Trophoblast cell (in vitro differentiated cells and primary cell): ENCODE measurements at regions not wholly inside any gene's neighbourhood (a gene's known extent, or its start where the extent isn't known, plus 50 kb on each side); places are given as distances from the start of the nearest gene placed in this dataset.

Experiments
- DNase-seq, 2 donors: peaks; one replicate each; pipeline ENCODE4 v3.0.0-alpha.2; 2016
- H2AFZ ChIP-seq: 2 replicates; pipeline ENCODE4 v1.6.1; 2013; ENCODE audit warnings: low read length, moderate library complexity, mild to moderate bottlenecking; ENCODE audit not compliant: insufficient read depth, poor library complexity
- H2AK5ac ChIP-seq: 2 replicates; pipeline ENCODE4 v1.6.1; 2013; ENCODE audit warnings: mild to moderate bottlenecking, low read length
- H2BK120ac ChIP-seq: 2 replicates; pipeline ENCODE4 v1.6.1; 2013; ENCODE audit warnings: low read length, mild to moderate bottlenecking, moderate library complexity; ENCODE audit not compliant: insufficient read depth, poor library complexity
- H2BK12ac ChIP-seq: 2 replicates; pipeline ENCODE4 v1.6.1; 2013; ENCODE audit warnings: mild to moderate bottlenecking, low read length, moderate library complexity
- H2BK5ac ChIP-seq: 2 replicates; pipeline ENCODE4 v1.6.1; 2013; ENCODE audit warnings: low read length, low read depth, moderate library complexity, mild to moderate bottlenecking; ENCODE audit not compliant: poor library complexity
- H3K14ac ChIP-seq: 2 replicates; pipeline ENCODE4 v1.6.1; 2013; ENCODE audit warnings: mild to moderate bottlenecking, low read length
- H3K18ac ChIP-seq: 2 replicates; pipeline ENCODE4 v1.6.1; 2013; ENCODE audit warnings: mild to moderate bottlenecking, low read length
- H3K23ac ChIP-seq: 2 replicates; pipeline ENCODE4 v1.6.1; 2013; ENCODE audit warnings: low read length
- H3K27ac ChIP-seq: 2 replicates; pipeline ENCODE4 v1.5.1; 2013; ENCODE audit warnings: low read depth, mild to moderate bottlenecking, inconsistent platforms, low read length, moderate library complexity
- H3K27me3 ChIP-seq: 2 replicates; pipeline ENCODE4 v1.6.1; 2013; ENCODE audit warnings: inconsistent platforms, mild to moderate bottlenecking, low read length, moderate library complexity; ENCODE audit not compliant: insufficient read depth
- H3K36me3 ChIP-seq, 2 experiments: 1 replicate in 1 of 2; 2 replicates in 1 of 2; pipeline ENCODE4 v1.6.1; 2013; ENCODE audit warnings: low read length in 2 of 2, mild to moderate bottlenecking in 2 of 2, moderate library complexity in 1 of 2; ENCODE audit not compliant: insufficient read depth in 2 of 2, control insufficient read depth in 1 of 2
- H3K4ac ChIP-seq: 2 replicates; pipeline ENCODE4 v1.6.1; 2013; ENCODE audit warnings: low read depth, mild to moderate bottlenecking, low read length, moderate library complexity
- H3K4me1 ChIP-seq, 2 experiments: 1 replicate in 1 of 2; 2 replicates in 1 of 2; pipeline ENCODE4 v1.6.1; 2013; ENCODE audit warnings: low read length in 2 of 2, mild to moderate bottlenecking in 2 of 2, moderate library complexity in 1 of 2; ENCODE audit not compliant: insufficient read depth in 2 of 2, control insufficient read depth in 1 of 2
- H3K4me2 ChIP-seq: 2 replicates; pipeline ENCODE4 v1.6.1; 2013; ENCODE audit warnings: inconsistent platforms, mild to moderate bottlenecking, low read length, moderate library complexity
- H3K4me3 ChIP-seq: 2 replicates; pipeline ENCODE4 v1.5.1; 2013; ENCODE audit warnings: mild to moderate bottlenecking, low read depth, low read length, inconsistent platforms
- H3K79me1 ChIP-seq: one replicate; pipeline ENCODE4 v1.6.1; 2013; ENCODE audit warnings: low read length
- H3K79me2 ChIP-seq: 2 replicates; pipeline ENCODE4 v1.6.1; 2013; ENCODE audit warnings: low read length, mild to moderate bottlenecking; ENCODE audit not compliant: control insufficient read depth, insufficient read depth, poor library complexity
- H3K9ac ChIP-seq: 2 replicates; pipeline ENCODE4 v1.6.1; 2013; ENCODE audit warnings: mild to moderate bottlenecking, low read length
- H3K9me3 ChIP-seq: 2 replicates; pipeline ENCODE4 v1.6.1; 2013; ENCODE audit warnings: low read depth, mild to moderate bottlenecking, control low read depth, inconsistent platforms, low read length; ENCODE audit not compliant: insufficient read depth
- H4K12ac ChIP-seq: 2 replicates; pipeline ENCODE4 v1.6.1; 2013; ENCODE audit warnings: low read depth, mild to moderate bottlenecking, low read length, moderate library complexity
- H4K8ac ChIP-seq: 2 replicates; pipeline ENCODE4 v1.6.1; 2013; ENCODE audit warnings: low read depth, mild to moderate bottlenecking, low read length, moderate library complexity
- H4K91ac ChIP-seq: one replicate; pipeline ENCODE4 v1.6.1; 2013; ENCODE audit warnings: low read depth, mild to moderate bottlenecking, low read length, moderate library complexity
- WGBS: extraction: QIAGEN DNeasy Blood & Tissue Kit; methylation state at CpG from one replicate; pipeline ENCODE4 v1.1.7; 2013; ENCODE audit warnings: missing lambda C conversion rate; ENCODE audit not compliant: insufficient read length, insufficient coverage; ENCODE audit errors: extremely low coverage; 5-methylcytosine and 5-hydroxymethylcytosine counted together

DNA sequence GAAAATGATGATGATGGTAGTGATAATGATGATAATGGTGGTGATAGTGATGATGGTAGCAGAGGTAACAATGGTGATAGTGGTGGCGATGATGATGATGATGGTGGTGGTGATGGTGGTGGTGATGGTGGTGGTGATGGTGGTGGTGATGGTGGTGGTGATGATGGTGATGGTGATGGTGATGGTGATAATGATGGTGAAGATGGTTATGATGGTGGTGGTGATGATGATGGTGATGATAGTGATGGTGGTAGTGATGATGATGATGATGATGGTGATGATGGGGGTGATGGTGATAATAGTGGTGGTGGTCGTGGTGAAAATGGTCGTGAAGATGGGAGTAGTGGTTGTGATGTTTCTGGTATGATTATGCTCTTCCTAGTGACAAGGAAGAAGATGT lies 581.8 kb downstream of the HS3ST4 start:
- no peak overlapping the region for H4K8ac ChIP-seq
- no peak overlapping the region for H3K27ac ChIP-seq
- no peak overlapping the region for H3K4me2 ChIP-seq
- no peak overlapping the region for H3K23ac ChIP-seq
- H3K27me3 ChIP-seq: no peaks in the 10 kb centered on the region
- H2AK5ac ChIP-seq: no peak overlapping the region
- H3K36me3 ChIP-seq: no peaks in the 10 kb centered on the region
- H3K9ac ChIP-seq: no peak overlapping the region
- no peak overlapping the region for H3K18ac ChIP-seq
- no peak overlapping the region for H4K91ac ChIP-seq
- H3K9me3 ChIP-seq: no peaks in the 10 kb centered on the region
- DNase-seq: no peak
- no peaks in the 10 kb centered on the region for H3K79me2 ChIP-seq
- no peaks in the 10 kb centered on the region for H3K4me1 ChIP-seq
- no peak overlapping the region for H2AFZ ChIP-seq
- no peaks in the 10 kb centered on the region for H3K79me1 ChIP-seq
- no peak overlapping the region for H2BK5ac ChIP-seq
- H2BK120ac ChIP-seq: no peak overlapping the region
- no peak overlapping the region for H4K12ac ChIP-seq
- no peak overlapping the region for H3K14ac ChIP-seq
- no peak overlapping the region for H3K4ac ChIP-seq
- no peak overlapping the region for H2BK12ac ChIP-seq
- WGBS: no CpG with 5 or more reads among the region's 3 CpGs
- H3K4me3 ChIP-seq: no peak overlapping the region

- H3K4me1 ChIP-seq: no peaks in the 10 kb centered on the region
- no peak overlapping the region for H4K12ac ChIP-seq
- H3K14ac ChIP-seq: no peak overlapping the region
- H3K23ac ChIP-seq: no peak overlapping the region
- H3K4me2 ChIP-seq: no peak overlapping the region
- H3K79me2 ChIP-seq: no peaks in the 10 kb centered on the region
- DNase-seq: no peak
- H4K8ac ChIP-seq: no peak overlapping the region
- no peak overlapping the region for H4K91ac ChIP-seq
- no peaks in the 10 kb centered on the region for H3K27me3 ChIP-seq
- H2AFZ ChIP-seq: no peak overlapping the region
- no CpG with 5 or more reads among the region's 3 CpGs for WGBS
- no peak overlapping the region for H3K27ac ChIP-seq
- H2BK5ac ChIP-seq: no peak overlapping the region
- H3K4me3 ChIP-seq: no peak overlapping the region
- H3K79me1 ChIP-seq: no peaks in the 10 kb centered on the region
- no peaks in the 10 kb centered on the region for H3K9me3 ChIP-seq
- no peak overlapping the region for H3K18ac ChIP-seq
- H2AK5ac ChIP-seq: no peak overlapping the region
- no peaks in the 10 kb centered on the region for H3K36me3 ChIP-seq
- H3K4ac ChIP-seq: no peak overlapping the region
- no peak overlapping the region for H2BK12ac ChIP-seq
- H3K9ac ChIP-seq: no peak overlapping the region
- no peak overlapping the region for H2BK120ac ChIP-seq
Observed at GRCh38 chr16:26275021-26275590, 583.3 kb downstream of the HS3ST4 start.

- no peak overlapping the region for H2BK5ac ChIP-seq
- H3K4me1 ChIP-seq: no peaks in the 10 kb centered on the region
- no peak overlapping the region for H4K12ac ChIP-seq
- no peak for DNase-seq
- H3K79me1 ChIP-seq: no peaks in the 10 kb centered on the region
- H4K8ac ChIP-seq: no peak overlapping the region
- no peaks in the 10 kb centered on the region for H3K9me3 ChIP-seq
- H2AFZ ChIP-seq: no peak overlapping the region
- H3K4me3 ChIP-seq: no peak overlapping the region
- no peak overlapping the region for H3K4me2 ChIP-seq
- no peak overlapping the region for H3K4ac ChIP-seq
- H3K14ac ChIP-seq: no peak overlapping the region
- no peak overlapping the region for H4K91ac ChIP-seq
- H3K9ac ChIP-seq: no peak overlapping the region
- no CpG with 5 or more reads among the region's 4 CpGs for WGBS
- H3K18ac ChIP-seq: no peak overlapping the region
- no peaks in the 10 kb centered on the region for H3K36me3 ChIP-seq
- no peak overlapping the region for H2BK12ac ChIP-seq
- no peaks in the 10 kb centered on the region for H3K27me3 ChIP-seq
- H3K27ac ChIP-seq: no peak overlapping the region
- no peak overlapping the region for H3K23ac ChIP-seq
- no peak overlapping the region for H2AK5ac ChIP-seq
- no peaks in the 10 kb centered on the region for H3K79me2 ChIP-seq
- H2BK120ac ChIP-seq: no peak overlapping the region
Observed at GRCh38 chr16:26276289-26276688, 584.5 kb downstream of the HS3ST4 start.

GRCh38 chr16:26281381-26282110 lies 589.8 kb downstream of the HS3ST4 start:
- H2BK120ac ChIP-seq: no peak overlapping the region
- WGBS: no CpG with 5 or more reads among the region's 8 CpGs

More at GRCh38 chr16:26281381-26282110, 589.8 kb downstream of the HS3ST4 start:
- Histone ChIP-seq H3K4me3 (no peak overlapping the region), H2AK5ac (no peak overlapping the region), H3K18ac (no peak overlapping the region), H3K4me1 (peaks cover 0 to 3% of the 10 kb centered on the region in 2 experiments), H2AFZ (no peak overlapping the region), H3K23ac (no peak overlapping the region), H4K91ac (no peak overlapping the region), H3K79me2 (no peaks in the 10 kb centered on the region), H3K4me2 (peak overlapping the region; percentile 3), H3K4ac (no peak overlapping the region), H3K9ac (no peak overlapping the region), H2BK5ac (no peak overlapping the region), H3K79me1 (no peaks in the 10 kb centered on the region), H3K14ac (no peak overlapping the region), H3K9me3 (no peaks in the 10 kb centered on the region), H4K12ac (no peak overlapping the region), H3K36me3 (no peaks in the 10 kb centered on the region), H3K27me3 (no peaks in the 10 kb centered on the region), H3K27ac (no peak overlapping the region), H4K8ac (no peak overlapping the region), H2BK12ac (no peak overlapping the region)
- no peak for DNase-seq
